SK-N-SH (cell line): ENCODE measurements at regions not wholly inside any gene's neighbourhood (a gene's known extent, or its start where the extent isn't known, plus 50 kb on each side); places are given as distances from the start of the nearest gene placed in this dataset.

Experiments used
- CTCF ChIA-PET: fragments of 300-600, 350-600 bp; formaldehyde crosslinking; extraction: SDS; loops from one replicate; lab custom pipeline; 2021; lab: Yijun Ruan, JAX
- POLR2A ChIA-PET: fragments of 350-600 bp; sonication (Branson Sonifier 250); formaldehyde crosslinking; extraction: SDS; loops from one replicate; lab custom pipeline; 2020; ENCODE audit warnings: antibody characterized with exemption, inconsistent platforms; lab: Yijun Ruan, JAX
- DNase-seq: peaks from one replicate; pipeline ENCODE4 v3.0.0; 2012
- H2AFZ ChIP-seq: fragments of 200-600 bp; sonication (generic); 2 replicates; pipeline ENCODE4 v1.8.1; 2016; ENCODE audit warnings: antibody characterized with exemption, mild to moderate bottlenecking, low read depth
- H3F3A ChIP-seq: fragments of 200-600 bp; sonication (generic); replicated peaks from 2 replicates; pipeline ENCODE3; 2016; ENCODE audit warnings: antibody characterized with exemption, mild to moderate bottlenecking; ENCODE audit not compliant: insufficient read depth
- H3K27ac ChIP-seq, 2 experiments: fragments of 200-500 bp in 1 of 2; fragments of 200-600 bp in 1 of 2; sonication (Bioruptor generic) in 1 of 2; sonication (generic), shearing (Covaris generic) in 1 of 2; 2 replicates each; pipeline versions ENCODE4 v1.5.1 to v1.6.1; 2014 to 2016; ENCODE audit warnings: low read depth in 2 of 2, inconsistent platforms in 1 of 2, low read length in 1 of 2, mild to moderate bottlenecking in 1 of 2, mixed read lengths in 1 of 2
- H3K27me3 ChIP-seq: fragments of 200-600 bp; sonication (generic), shearing (Covaris generic); 2 replicates; pipeline ENCODE4 v1.6.1; 2016; ENCODE audit warnings: mixed run types; ENCODE audit not compliant: insufficient read depth
- H3K36me3 ChIP-seq, 2 experiments: fragments of 200-500 bp in 1 of 2; fragments of 200-600 bp in 1 of 2; sonication (Bioruptor generic) in 1 of 2; sonication (generic) in 1 of 2; replicated peaks in 1 of 2; 2 replicates each; pipeline versions ENCODE3 to v1.5.1; 2014 to 2016; ENCODE audit warnings: low read length in 1 of 2, mild to moderate bottlenecking in 1 of 2; ENCODE audit not compliant: insufficient read depth in 2 of 2, control insufficient read depth in 1 of 2
- H3K4me1 ChIP-seq, 2 experiments: fragments of 200-500 bp in 1 of 2; fragments of 200-600 bp in 1 of 2; sonication (Bioruptor generic) in 1 of 2; sonication (generic), shearing (Covaris generic) in 1 of 2; 2 replicates each; pipeline versions ENCODE4 v1.5.1 to v1.6.1; 2014 to 2016; ENCODE audit warnings: low read depth in 1 of 2, low read length in 1 of 2, mixed run types in 1 of 2; ENCODE audit not compliant: insufficient read depth in 2 of 2, control insufficient read depth in 1 of 2
- H3K4me2 ChIP-seq: fragments of 200-600 bp; sonication (generic), shearing (Covaris generic); 2 replicates; pipeline ENCODE4 v1.6.1; 2017; ENCODE audit warnings: mixed run types
- H3K4me3 ChIP-seq, 2 experiments: fragments of 200-500 bp in 1 of 2; fragments of 200-600 bp in 1 of 2; sonication (Bioruptor generic) in 1 of 2; sonication (generic), shearing (Covaris generic) in 1 of 2; 2 replicates each; pipeline versions ENCODE4 v1.5.1 to v1.8.1; 2014 to 2016; ENCODE audit warnings: low read depth in 2 of 2, inconsistent platforms in 1 of 2, low read length in 1 of 2, mild to moderate bottlenecking in 1 of 2, mixed read lengths in 1 of 2, moderate library complexity in 1 of 2
- H3K79me2 ChIP-seq: fragments of 200-600 bp; sonication (generic); 2 replicates; pipeline ENCODE4 v1.8.1; 2017; ENCODE audit warnings: mild to moderate bottlenecking; ENCODE audit not compliant: insufficient read depth
- H3K9ac ChIP-seq: fragments of 200-600 bp; sonication (generic); 2 replicates; pipeline ENCODE4 v1.6.1; 2017; ENCODE audit warnings: mixed run types
- H3K9me2 ChIP-seq: fragments of 200-600 bp; sonication (generic); 2 replicates; pipeline ENCODE4 v1.6.1; 2017; ENCODE audit warnings: mixed run types
- H3K9me3 ChIP-seq: fragments of 200-600 bp; sonication (generic); 2 replicates; pipeline ENCODE4 v1.6.1; 2017; ENCODE audit warnings: mixed run types, mild to moderate bottlenecking, moderate library complexity
- H4K20me1 ChIP-seq: fragments of 200-600 bp; sonication (generic); 2 replicates; pipeline ENCODE4 v1.6.1; 2017; ENCODE audit warnings: mild to moderate bottlenecking, mixed run types; ENCODE audit not compliant: insufficient read depth
- CHD2 ChIP-seq: fragments of 150-350 bp; IDR thresholded peaks from 2 replicates; pipeline ENCODE4 v1.6.1; 2018; ENCODE audit warnings: low read length; ENCODE audit not compliant: partially characterized antibody
- EP300 ChIP-seq, 2 experiments: IDR thresholded peaks; 2 replicates each; pipeline versions ENCODE4 v1.4.0 to v1.6.1; 2012; ENCODE audit warnings: borderline replicate concordance in 1 of 2, low read depth in 1 of 2, low read length in 1 of 2
- EZH2phosphoT487 ChIP-seq: fragments of 200-600 bp; sonication (generic); IDR thresholded peaks from 2 replicates; pipeline ENCODE4 v1.6.1; 2017; ENCODE audit warnings: low read depth, mixed run types, mild to moderate bottlenecking, antibody characterized with exemption, moderate library complexity, borderline replicate concordance
- GABPA ChIP-seq: IDR thresholded peaks from 2 replicates; pipeline ENCODE4 v1.4.0; 2012; ENCODE audit warnings: low read depth, mild to moderate bottlenecking
- GATA2 ChIP-seq: sonication (generic); formaldehyde crosslinking; IDR thresholded peaks from 2 replicates; pipeline ENCODE4 v1.5.0; 2020; ENCODE audit warnings: mild to moderate bottlenecking, missing genetic modification reagents
- MEF2A ChIP-seq: IDR thresholded peaks from 2 replicates; pipeline ENCODE4 v1.4.0; 2012; ENCODE audit warnings: low read depth, borderline replicate concordance
- MXI1 ChIP-seq: IDR thresholded peaks from 2 replicates; pipeline ENCODE4 v1.6.1; 2012; ENCODE audit warnings: mild to moderate bottlenecking, low read depth, low read length, improper control_type of control experiment
- NFIC ChIP-seq: IDR thresholded peaks from 2 replicates; pipeline ENCODE4 v1.4.0; 2012; ENCODE audit warnings: borderline replicate concordance
- POLR2AphosphoS5 ChIP-seq: IDR thresholded peaks from 2 replicates; pipeline ENCODE4 v1.6.1; 2012; ENCODE audit warnings: low read depth, low read length
- RCOR1 ChIP-seq: fragments of 150-350 bp; IDR thresholded peaks from 2 replicates; pipeline ENCODE4 v1.6.1; 2017; ENCODE audit warnings: antibody characterized with exemption, low read length
- RFX5 ChIP-seq: IDR thresholded peaks from 2 replicates; pipeline ENCODE4 v1.6.1; 2012; ENCODE audit warnings: mild to moderate bottlenecking, improper control_type of control experiment, low read length
- SMC3 ChIP-seq: IDR thresholded peaks from 2 replicates; pipeline ENCODE4 v1.6.1; 2012; ENCODE audit warnings: low read depth, low read length, improper control_type of control experiment
- TAF1 ChIP-seq: IDR thresholded peaks from 2 replicates; pipeline ENCODE4 v1.6.1; 2012; ENCODE audit warnings: low read depth, mild to moderate bottlenecking, low read length, moderate library complexity, borderline replicate concordance
- TCF12 ChIP-seq: IDR thresholded peaks from 2 replicates; pipeline ENCODE4 v1.4.0; 2012
- TEAD4 ChIP-seq: IDR thresholded peaks from 2 replicates; pipeline ENCODE4 v1.4.0; 2012; ENCODE audit warnings: mild to moderate bottlenecking, borderline replicate concordance; ENCODE audit not compliant: insufficient read depth
- YY1 ChIP-seq: IDR thresholded peaks from 2 replicates; pipeline ENCODE4 v1.4.0; 2012; ENCODE audit warnings: low read depth, mild to moderate bottlenecking
- WGBS: methylation state at CpG from one replicate; pipeline ENCODE4 v1.1.6; 2017; ENCODE audit warnings: low lambda C conversion rate; 5-methylcytosine and 5-hydroxymethylcytosine counted together
- TF ChIP-seq, protein P1 (sequence below): IDR thresholded peaks from 2 replicates; pipeline ENCODE4 v1.4.0; 2012; ENCODE audit warnings: low read depth, borderline replicate concordance
- TF ChIP-seq, protein P2 (sequence below): fragments of 150-350 bp; IDR thresholded peaks from 2 replicates; pipeline ENCODE4 v1.6.1; 2017; ENCODE audit warnings: antibody characterized with exemption, low read length, low read depth, borderline replicate concordance
- TF ChIP-seq, protein P3 (sequence below): fragments of 150-350 bp; IDR thresholded peaks from 2 replicates; pipeline ENCODE4 v1.6.1; 2016; ENCODE audit warnings: mild to moderate bottlenecking, low read depth, low read length

DNA sequence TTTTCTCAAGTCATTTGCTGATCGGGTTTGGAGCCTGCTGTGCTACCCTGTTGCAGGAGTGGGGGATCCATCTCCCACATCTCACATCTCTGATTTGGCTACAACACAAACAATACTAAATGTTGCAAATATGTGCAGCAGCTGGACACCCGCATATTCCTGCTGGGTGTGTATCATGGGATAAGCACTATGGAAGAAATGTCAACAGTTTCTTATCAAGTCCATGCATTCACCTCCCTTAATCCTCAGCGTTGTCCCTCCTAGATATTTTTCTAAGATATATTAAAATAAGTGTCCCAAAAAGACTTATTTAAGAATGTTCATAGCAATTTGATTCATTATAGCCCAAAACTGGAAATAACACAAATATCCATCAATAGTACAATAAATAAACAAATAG lies 303.7 kb downstream of the TRIB2 start:
- ChIA-PET POLR2A (interaction anchor here (1.4 kb wide), 1 partner anchor 72 kb away, joined by 3 read pairs; no protein-coding TSS in a partner anchor), CTCF (interaction anchor here (0.8 to 6.6 kb wide), 7 partner anchors 11 to 1192 kb away, joined by 3 to 58 read pairs (median 4); partner anchors contain the start of gene TRIB2)
- Histone ChIP-seq H3K27ac (no peak overlapping the region), H3K4me1 (peaks cover 0 to 28% of the 10 kb centered on the region in 2 experiments; a peak in 2 of 4 replicates), H3K9me2 (no peaks in the 10 kb centered on the region), H3K4me2 (no peak overlapping the region), H3K9me3 (no peaks in the 10 kb centered on the region), H3K4me3 (no peak overlapping the region), H4K20me1 (no peaks in the 10 kb centered on the region), H3K27me3 (peaks cover 5% of the 10 kb centered on the region), H2AFZ (no peak overlapping the region), H3K79me2 (no peaks in the 10 kb centered on the region), H3K9ac (no peak overlapping the region), H3K36me3 (no peaks in the 10 kb centered on the region), H3F3A (no peaks in the 10 kb centered on the region)
- DNase-seq: no peak
- TF ChIP-seq, protein P1, sequence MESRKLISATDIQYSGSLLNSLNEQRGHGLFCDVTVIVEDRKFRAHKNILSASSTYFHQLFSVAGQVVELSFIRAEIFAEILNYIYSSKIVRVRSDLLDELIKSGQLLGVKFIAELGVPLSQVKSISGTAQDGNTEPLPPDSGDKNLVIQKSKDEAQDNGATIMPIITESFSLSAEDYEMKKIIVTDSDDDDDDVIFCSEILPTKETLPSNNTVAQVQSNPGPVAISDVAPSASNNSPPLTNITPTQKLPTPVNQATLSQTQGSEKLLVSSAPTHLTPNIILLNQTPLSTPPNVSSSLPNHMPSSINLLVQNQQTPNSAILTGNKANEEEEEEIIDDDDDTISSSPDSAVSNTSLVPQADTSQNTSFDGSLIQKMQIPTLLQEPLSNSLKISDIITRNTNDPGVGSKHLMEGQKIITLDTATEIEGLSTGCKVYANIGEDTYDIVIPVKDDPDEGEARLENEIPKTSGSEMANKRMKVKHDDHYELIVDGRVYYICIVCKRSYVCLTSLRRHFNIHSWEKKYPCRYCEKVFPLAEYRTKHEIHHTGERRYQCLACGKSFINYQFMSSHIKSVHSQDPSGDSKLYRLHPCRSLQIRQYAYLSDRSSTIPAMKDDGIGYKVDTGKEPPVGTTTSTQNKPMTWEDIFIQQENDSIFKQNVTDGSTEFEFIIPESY: no peak
- TF ChIP-seq YY1: no peak
- 53% methylated on average over 3 of the region's 3 CpGs for WGBS

DNA sequence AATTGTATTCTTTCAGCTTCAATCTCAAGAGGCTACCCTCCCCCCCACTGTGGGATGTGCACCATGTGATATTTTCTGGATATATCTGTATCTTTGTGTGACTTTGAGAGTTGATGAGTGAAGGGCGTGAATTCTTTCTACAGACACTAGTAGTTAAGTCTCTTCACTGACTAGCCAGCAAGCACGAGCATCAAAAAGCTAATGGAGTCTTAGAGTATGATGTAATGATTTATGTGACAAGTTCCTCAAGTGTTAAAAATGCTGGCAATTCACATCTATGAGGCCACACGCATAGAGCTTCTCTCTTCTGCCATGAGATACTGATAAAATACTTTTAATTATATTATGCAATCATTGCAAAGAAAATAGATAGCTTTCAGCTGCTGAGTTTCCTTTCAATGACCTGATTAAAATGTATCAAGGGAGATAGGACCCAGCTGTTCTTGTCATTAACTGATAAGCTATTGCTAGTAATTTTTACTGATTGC lies 304.8 kb downstream of the TRIB2 start:
- H2AFZ ChIP-seq: no peak overlapping the region
- CTCF ChIA-PET: interaction anchor here (0.6 to 6.6 kb wide), 10 partner anchors 10 to 1193 kb away, joined by 3 to 58 read pairs (median 3); no protein-coding TSS in a partner anchor
- no peak overlapping the region for H3K4me2 ChIP-seq
- DNase-seq: peak; percentile 34
- H4K20me1 ChIP-seq: no peaks in the 10 kb centered on the region
- H3K9ac ChIP-seq: no peak overlapping the region
- H3K79me2 ChIP-seq: no peaks in the 10 kb centered on the region
- no peaks in the 10 kb centered on the region for H3F3A ChIP-seq
- peak overlapping the region in 1 of 2 experiments; percentile 19; a peak in 1 of 4 replicates for H3K27ac ChIP-seq
- H3K27me3 ChIP-seq: peaks cover 5% of the 10 kb centered on the region
- no peak overlapping the region for H3K4me3 ChIP-seq
- no peaks in the 10 kb centered on the region for H3K9me3 ChIP-seq
- 13% methylated on average over 3 of the region's 3 CpGs for WGBS
- POLR2A ChIA-PET: interaction anchor here (1.3 to 1.4 kb wide), 3 partner anchors 15 to 73 kb away, joined by 3 read pairs; no protein-coding TSS in a partner anchor
- H3K4me1 ChIP-seq: peaks cover 0 to 22% of the 10 kb centered on the region in 2 experiments; a peak in 2 of 4 replicates
- no peaks in the 10 kb centered on the region for H3K9me2 ChIP-seq
- no peaks in the 10 kb centered on the region for H3K36me3 ChIP-seq
- TF ChIP-seq RFX5: no peak
- TF ChIP-seq SMC3: no peak
- no peak; the same call in 1 of the 2 replicates for TF ChIP-seq MXI1
- TF ChIP-seq TEAD4: peak; percentile 53; the same call in 1 of the 2 replicates
- TF ChIP-seq, protein P1: no peak
- TF ChIP-seq GATA2 (CRISPR knock-in tag): peak; percentile 98
- TF ChIP-seq, protein P2, sequence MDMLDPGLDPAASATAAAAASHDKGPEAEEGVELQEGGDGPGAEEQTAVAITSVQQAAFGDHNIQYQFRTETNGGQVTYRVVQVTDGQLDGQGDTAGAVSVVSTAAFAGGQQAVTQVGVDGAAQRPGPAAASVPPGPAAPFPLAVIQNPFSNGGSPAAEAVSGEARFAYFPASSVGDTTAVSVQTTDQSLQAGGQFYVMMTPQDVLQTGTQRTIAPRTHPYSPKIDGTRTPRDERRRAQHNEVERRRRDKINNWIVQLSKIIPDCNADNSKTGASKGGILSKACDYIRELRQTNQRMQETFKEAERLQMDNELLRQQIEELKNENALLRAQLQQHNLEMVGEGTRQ: no peak
- no peak for TF ChIP-seq MEF2A
- TF ChIP-seq, protein P3, sequence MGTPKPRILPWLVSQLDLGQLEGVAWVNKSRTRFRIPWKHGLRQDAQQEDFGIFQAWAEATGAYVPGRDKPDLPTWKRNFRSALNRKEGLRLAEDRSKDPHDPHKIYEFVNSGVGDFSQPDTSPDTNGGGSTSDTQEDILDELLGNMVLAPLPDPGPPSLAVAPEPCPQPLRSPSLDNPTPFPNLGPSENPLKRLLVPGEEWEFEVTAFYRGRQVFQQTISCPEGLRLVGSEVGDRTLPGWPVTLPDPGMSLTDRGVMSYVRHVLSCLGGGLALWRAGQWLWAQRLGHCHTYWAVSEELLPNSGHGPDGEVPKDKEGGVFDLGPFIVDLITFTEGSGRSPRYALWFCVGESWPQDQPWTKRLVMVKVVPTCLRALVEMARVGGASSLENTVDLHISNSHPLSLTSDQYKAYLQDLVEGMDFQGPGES: no peak
- no peak for TF ChIP-seq EZH2phosphoT487
- TF ChIP-seq TCF12: peak; percentile 69
- TF ChIP-seq POLR2AphosphoS5: peak; percentile 55
- no peak for TF ChIP-seq TAF1
- peak; percentile 94 for TF ChIP-seq RCOR1
- peak; percentile 85 for TF ChIP-seq CHD2
- no peak for TF ChIP-seq GABPA
- TF ChIP-seq NFIC: no peak
- peak; percentile 10 to 98; a peak in 2 of 4 replicates for TF ChIP-seq EP300 (IDR thresholded peaks at IDR 0.05; ENCODE audit: borderline replicate concordance in 1 of 2, low read depth in 1 of 2, low read length in 1 of 2)
